ENCODE measurements at regions not wholly inside any gene's neighbourhood (a gene's known extent, or its start where the extent isn't known, plus 50 kb on each side); places are given as distances from the start of the nearest gene placed in this dataset.

- TF ChIP-seq CTCF (IDR thresholded peaks at IDR 0.05) (no peak), POLR2A (IDR thresholded peaks at IDR 0.05) (no peak)
These were observed 538.9 kb upstream of the IGFBP3 start for GRCh38 chr7:46459942-46460341.
